ENCODE measurements at regions not wholly inside any gene's neighbourhood (a gene's known extent, or its start where the extent isn't known, plus 50 kb on each side); places are given as distances from the start of the nearest gene placed in this dataset.

- TF ChIP-seq CTCF (IDR thresholded peaks at IDR 0.05) (no peak), POLR2A (IDR thresholded peaks at IDR 0.05) (no peak)
Measured at GRCh38 chr2:54396798-54397197, 59.3 kb upstream of the SPTBN1 start.

Data from tibial nerve (tissue), 3 donors.